ENCODE measurements at regions not wholly inside any gene's neighbourhood (a gene's known extent, or its start where the extent isn't known, plus 50 kb on each side); places are given as distances from the start of the nearest gene placed in this dataset.

- TF ChIP-seq, protein P1, sequence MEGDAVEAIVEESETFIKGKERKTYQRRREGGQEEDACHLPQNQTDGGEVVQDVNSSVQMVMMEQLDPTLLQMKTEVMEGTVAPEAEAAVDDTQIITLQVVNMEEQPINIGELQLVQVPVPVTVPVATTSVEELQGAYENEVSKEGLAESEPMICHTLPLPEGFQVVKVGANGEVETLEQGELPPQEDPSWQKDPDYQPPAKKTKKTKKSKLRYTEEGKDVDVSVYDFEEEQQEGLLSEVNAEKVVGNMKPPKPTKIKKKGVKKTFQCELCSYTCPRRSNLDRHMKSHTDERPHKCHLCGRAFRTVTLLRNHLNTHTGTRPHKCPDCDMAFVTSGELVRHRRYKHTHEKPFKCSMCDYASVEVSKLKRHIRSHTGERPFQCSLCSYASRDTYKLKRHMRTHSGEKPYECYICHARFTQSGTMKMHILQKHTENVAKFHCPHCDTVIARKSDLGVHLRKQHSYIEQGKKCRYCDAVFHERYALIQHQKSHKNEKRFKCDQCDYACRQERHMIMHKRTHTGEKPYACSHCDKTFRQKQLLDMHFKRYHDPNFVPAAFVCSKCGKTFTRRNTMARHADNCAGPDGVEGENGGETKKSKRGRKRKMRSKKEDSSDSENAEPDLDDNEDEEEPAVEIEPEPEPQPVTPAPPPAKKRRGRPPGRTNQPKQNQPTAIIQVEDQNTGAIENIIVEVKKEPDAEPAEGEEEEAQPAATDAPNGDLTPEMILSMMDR (IDR thresholded peaks at IDR 0.05): no peak
- TF ChIP-seq POLR2A (IDR thresholded peaks at IDR 0.05): no peak
Observed at GRCh38 chr3:56861511-56861910, 59.8 kb upstream of the ARHGEF3 start.

All from adrenal gland (tissue), 5 donors.